ENCODE measurements at regions not wholly inside any gene's neighbourhood (a gene's known extent, or its start where the extent isn't known, plus 50 kb on each side); places are given as distances from the start of the nearest gene placed in this dataset.

- DNase-seq: no peak
- no peak overlapping the region for H3K27ac ChIP-seq
- no peaks in the 10 kb centered on the region for H3K27me3 ChIP-seq
- no peaks in the 10 kb centered on the region for H3K4me1 ChIP-seq
- no peaks in the 10 kb centered on the region for H3K9me3 ChIP-seq
- H3K36me3 ChIP-seq: no peaks in the 10 kb centered on the region
- H3K4me3 ChIP-seq: no peak overlapping the region
- no peak for TF ChIP-seq POLR2A (IDR thresholded peaks at IDR 0.05)
- TF ChIP-seq, protein P1, sequence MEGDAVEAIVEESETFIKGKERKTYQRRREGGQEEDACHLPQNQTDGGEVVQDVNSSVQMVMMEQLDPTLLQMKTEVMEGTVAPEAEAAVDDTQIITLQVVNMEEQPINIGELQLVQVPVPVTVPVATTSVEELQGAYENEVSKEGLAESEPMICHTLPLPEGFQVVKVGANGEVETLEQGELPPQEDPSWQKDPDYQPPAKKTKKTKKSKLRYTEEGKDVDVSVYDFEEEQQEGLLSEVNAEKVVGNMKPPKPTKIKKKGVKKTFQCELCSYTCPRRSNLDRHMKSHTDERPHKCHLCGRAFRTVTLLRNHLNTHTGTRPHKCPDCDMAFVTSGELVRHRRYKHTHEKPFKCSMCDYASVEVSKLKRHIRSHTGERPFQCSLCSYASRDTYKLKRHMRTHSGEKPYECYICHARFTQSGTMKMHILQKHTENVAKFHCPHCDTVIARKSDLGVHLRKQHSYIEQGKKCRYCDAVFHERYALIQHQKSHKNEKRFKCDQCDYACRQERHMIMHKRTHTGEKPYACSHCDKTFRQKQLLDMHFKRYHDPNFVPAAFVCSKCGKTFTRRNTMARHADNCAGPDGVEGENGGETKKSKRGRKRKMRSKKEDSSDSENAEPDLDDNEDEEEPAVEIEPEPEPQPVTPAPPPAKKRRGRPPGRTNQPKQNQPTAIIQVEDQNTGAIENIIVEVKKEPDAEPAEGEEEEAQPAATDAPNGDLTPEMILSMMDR (IDR thresholded peaks at IDR 0.05): no peak
Observed at GRCh38 chr5:56607551-56607950, 207.8 kb upstream of the MAP3K1 start.

GRCh38 chr5:56607074-56607473 is 208.3 kb upstream of the MAP3K1 start:
- H3K36me3 ChIP-seq: no peaks in the 10 kb centered on the region
- no peak for DNase-seq
- H3K9me3 ChIP-seq: no peaks in the 10 kb centered on the region
- H3K27ac ChIP-seq: no peak overlapping the region
- H3K4me3 ChIP-seq: no peak overlapping the region
- TF ChIP-seq POLR2A (IDR thresholded peaks at IDR 0.05): no peak
- TF ChIP-seq, protein P1 (IDR thresholded peaks at IDR 0.05): no peak
- no peaks in the 10 kb centered on the region for H3K4me1 ChIP-seq
- H3K27me3 ChIP-seq: no peaks in the 10 kb centered on the region

GRCh38 chr5:56606192-56606591 is 209.2 kb upstream of the MAP3K1 start:
- DNase-seq: peak in 1 of 3 donors; percentile 67
- H3K27ac ChIP-seq: peak overlapping the region in 1 of 4 donors; percentile 45

DNA sequence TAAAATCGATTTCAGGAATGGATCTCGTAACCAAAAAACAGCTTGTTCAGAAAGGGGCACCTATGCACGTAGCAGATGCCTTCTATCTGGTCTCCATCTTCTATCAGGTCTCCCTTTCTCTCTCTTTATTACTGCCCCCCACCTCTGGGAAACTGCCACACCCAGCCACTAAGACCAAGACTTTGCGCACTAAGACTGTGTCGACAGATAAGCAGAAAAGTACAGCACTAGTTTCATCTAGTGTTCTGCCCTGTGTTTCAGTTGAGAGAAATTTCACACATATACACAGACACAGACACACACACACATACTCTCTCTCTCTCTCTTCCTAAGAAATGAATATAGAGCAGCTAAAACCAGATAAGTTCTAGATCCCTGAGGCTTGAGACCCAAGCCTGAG is 210.1 kb upstream of the MAP3K1 start:
- no peak for DNase-seq
- Histone ChIP-seq H3K27ac (peak overlapping the region in 1 of 4 donors; percentile 45), H3K9me3 (no peaks in the 10 kb centered on the region), H3K27me3 (no peaks in the 10 kb centered on the region), H3K4me3 (no peak overlapping the region), H3K4me1 (no peaks in the 10 kb centered on the region), H3K36me3 (no peaks in the 10 kb centered on the region)
- TF ChIP-seq, protein P1 (IDR thresholded peaks at IDR 0.05): no peak
- no peak for TF ChIP-seq POLR2A (IDR thresholded peaks at IDR 0.05)

More at GRCh38 chr5:56606192-56606591, 209.2 kb upstream of the MAP3K1 start:
- TF ChIP-seq, protein P1 (IDR thresholded peaks at IDR 0.05): no peak
- TF ChIP-seq POLR2A (IDR thresholded peaks at IDR 0.05): no peak
- Histone ChIP-seq H3K4me1 (no peaks in the 10 kb centered on the region), H3K36me3 (no peaks in the 10 kb centered on the region), H3K27me3 (no peaks in the 10 kb centered on the region), H3K9me3 (no peaks in the 10 kb centered on the region), H3K4me3 (no peak overlapping the region)

- Histone ChIP-seq H3K36me3 (no peaks in the 10 kb centered on the region), H3K27ac (no peak overlapping the region), H3K27me3 (no peaks in the 10 kb centered on the region), H3K4me1 (no peaks in the 10 kb centered on the region), H3K4me3 (no peak overlapping the region), H3K9me3 (no peaks in the 10 kb centered on the region)
- no peak for DNase-seq
- TF ChIP-seq, protein P1 (IDR thresholded peaks at IDR 0.05): no peak
- TF ChIP-seq POLR2A (IDR thresholded peaks at IDR 0.05): no peak
Observed at GRCh38 chr5:56601641-56602071, 213.7 kb upstream of the MAP3K1 start.

GRCh38 chr5:56598941-56599340 is 216.4 kb upstream of the MAP3K1 start:
- Histone ChIP-seq H3K27ac (no peak overlapping the region), H3K27me3 (no peaks in the 10 kb centered on the region), H3K9me3 (no peaks in the 10 kb centered on the region), H3K36me3 (no peaks in the 10 kb centered on the region), H3K4me3 (no peak overlapping the region), H3K4me1 (no peaks in the 10 kb centered on the region)
- TF ChIP-seq, protein P1 (IDR thresholded peaks at IDR 0.05): no peak
- no peak for TF ChIP-seq POLR2A (IDR thresholded peaks at IDR 0.05)
- no peak for DNase-seq
